GM23338 (cell line): ENCODE measurements at regions not wholly inside any gene's neighbourhood (a gene's known extent, or its start where the extent isn't known, plus 50 kb on each side); places are given as distances from the start of the nearest gene placed in this dataset.

Experiments used
- ATAC-seq: fragments of 200-7000 bp; cut with Tn5 transposase; 3 replicates; pipeline ENCODE4 v1.9.1; 2020
- DNase-seq: peaks from one replicate; pipeline ENCODE4 v3.0.0-alpha.2; 2015; ENCODE audit warnings: low spot score
- H2AFZ ChIP-seq: fragments of 200-600 bp; sonication (generic); 2 replicates; pipeline ENCODE4 v1.8.0; 2016; ENCODE audit warnings: antibody characterized with exemption, mild to moderate bottlenecking, moderate library complexity
- H3F3A ChIP-seq: fragments of 200-600 bp; sonication (generic); replicated peaks from 2 replicates; pipeline ENCODE4 v1.8.0; 2017; ENCODE audit warnings: antibody characterized with exemption, mixed run types, low read depth
- H3K27ac ChIP-seq: fragments of 200-600 bp; sonication (generic); 2 replicates; pipeline ENCODE4 v1.6.1; 2016; ENCODE audit warnings: low read depth
- H3K27me3 ChIP-seq: fragments of 200-600 bp; sonication (generic); 2 replicates; pipeline ENCODE4 v1.8.0; 2016; ENCODE audit warnings: mild to moderate bottlenecking, mixed run types, moderate library complexity; ENCODE audit not compliant: insufficient read depth
- H3K36me3 ChIP-seq: fragments of 200-600 bp; sonication (generic); 2 replicates; pipeline ENCODE4 v1.8.0; 2016; ENCODE audit warnings: mild to moderate bottlenecking; ENCODE audit not compliant: insufficient read depth
- H3K4me1 ChIP-seq: fragments of 200-600 bp; sonication (generic); 2 replicates; pipeline ENCODE4 v1.8.0; 2016; ENCODE audit warnings: mild to moderate bottlenecking, moderate library complexity; ENCODE audit not compliant: insufficient read depth
- H3K4me2 ChIP-seq: fragments of 200-600 bp; sonication (generic); 2 replicates; pipeline ENCODE4 v1.7.1; 2017; ENCODE audit warnings: mixed run types
- H3K4me3 ChIP-seq: fragments of 200-600 bp; sonication (generic); 2 replicates; pipeline ENCODE4 v1.6.1; 2016; ENCODE audit warnings: mixed run types
- H3K79me2 ChIP-seq: fragments of 200-600 bp; sonication (generic); replicated peaks from 2 replicates; pipeline ENCODE4 v1.8.0; 2017; ENCODE audit warnings: mild to moderate bottlenecking; ENCODE audit not compliant: insufficient read depth
- H3K9me2 ChIP-seq: fragments of 200-600 bp; sonication (generic); 2 replicates; pipeline ENCODE4 v1.8.0; 2017; ENCODE audit not compliant: insufficient read depth
- H4K20me1 ChIP-seq: fragments of 200-600 bp; sonication (generic); replicated peaks from 2 replicates; pipeline ENCODE4 v1.8.0; 2017; ENCODE audit warnings: mild to moderate bottlenecking; ENCODE audit not compliant: insufficient read depth
- H3K27ac Mint-ChIP-seq: 2 replicates; pipeline ENCODE4 v1.8.0; 2020; ENCODE audit warnings: inconsistent platforms, mild to moderate bottlenecking, moderate library complexity, mixed read lengths
- H3K27me3 Mint-ChIP-seq: 3 replicates; pipeline ENCODE4 v1.8.0; 2022; ENCODE audit warnings: low read depth, mild to moderate bottlenecking, moderate library complexity, mixed read lengths, inconsistent platforms; ENCODE audit not compliant: insufficient read depth, poor library complexity
- H3K36me3 Mint-ChIP-seq: 3 replicates; pipeline ENCODE4 v1.8.0; 2021; ENCODE audit warnings: low read depth, mild to moderate bottlenecking, inconsistent platforms, moderate library complexity, mixed read lengths
- H3K4me1 Mint-ChIP-seq: 3 replicates; pipeline ENCODE4 v1.8.0; 2020; ENCODE audit warnings: mild to moderate bottlenecking, inconsistent platforms, mixed read lengths
- H3K4me3 Mint-ChIP-seq: 3 replicates; pipeline ENCODE4 v1.8.0; 2021; ENCODE audit warnings: moderate library complexity, mild to moderate bottlenecking, inconsistent platforms, mixed read lengths
- H3K9me3 Mint-ChIP-seq: 3 replicates; pipeline ENCODE4 v1.8.0; 2020; ENCODE audit warnings: moderate library complexity, mild to moderate bottlenecking, inconsistent platforms, mixed read lengths
- CREB1 ChIP-seq: fragments of 250-450 bp; sonication (Bioruptor Pico); IDR thresholded peaks from 2 replicates; pipeline ENCODE4 v1.5.0; 2020; ENCODE audit warnings: low read depth, mild to moderate bottlenecking, moderate library complexity
- EZH2phosphoT487 ChIP-seq: fragments of 200-600 bp; sonication (generic); IDR thresholded peaks from one replicate; pipeline ENCODE4 v1.8.1; 2018; ENCODE audit warnings: antibody characterized with exemption; ENCODE audit not compliant: unreplicated experiment
- JUNB ChIP-seq: IDR thresholded peaks from one replicate; pipeline ENCODE4 v1.6.1; 2016; ENCODE audit warnings: antibody characterized with exemption; ENCODE audit not compliant: unreplicated experiment
- NANOG ChIP-seq: IDR thresholded peaks from 2 replicates; pipeline ENCODE4 v1.6.1; 2016; ENCODE audit warnings: antibody characterized with exemption, borderline replicate concordance
- POLR2AphosphoS5 ChIP-seq: IDR thresholded peaks from 2 replicates; pipeline ENCODE4 v1.6.1; 2016; ENCODE audit warnings: antibody characterized with exemption, low read depth
- STAT1 ChIP-seq: IDR thresholded peaks from one replicate; pipeline ENCODE4 v1.6.1; 2016; ENCODE audit warnings: antibody characterized with exemption; ENCODE audit not compliant: unreplicated experiment
- ZNF114 ChIP-seq: fragments of 250-450 bp; sonication (Bioruptor Pico); IDR thresholded peaks from 2 replicates; pipeline ENCODE4 v1.5.0; 2020; ENCODE audit warnings: mild to moderate bottlenecking, moderate library complexity
- ZNF331 ChIP-seq: fragments of 250-450 bp; sonication (Bioruptor Pico); IDR thresholded peaks from 2 replicates; pipeline ENCODE4 v1.5.0; 2020; ENCODE audit warnings: low read depth, mild to moderate bottlenecking, moderate library complexity
- TF ChIP-seq, protein P1 (sequence below): IDR thresholded peaks from one replicate; pipeline ENCODE4 v1.6.1; 2018; ENCODE audit warnings: antibody characterized with exemption; ENCODE audit not compliant: unreplicated experiment
- TF ChIP-seq, protein P2 (sequence below): IDR thresholded peaks from 2 replicates; pipeline ENCODE4 v1.6.1; 2016; ENCODE audit warnings: antibody characterized with exemption
- TF ChIP-seq, protein P3 (sequence below), 2 experiments: fragments of 200-600 bp in 1 of 2; sonication (generic) in 1 of 2; conservative IDR thresholded peaks; 2 replicates each; pipeline versions ENCODE4 v1.5.1 to v1.6.1; 2016 to 2017; ENCODE audit warnings: antibody characterized with exemption in 2 of 2, low read depth in 2 of 2, mild to moderate bottlenecking in 2 of 2, moderate library complexity in 1 of 2

DNA sequence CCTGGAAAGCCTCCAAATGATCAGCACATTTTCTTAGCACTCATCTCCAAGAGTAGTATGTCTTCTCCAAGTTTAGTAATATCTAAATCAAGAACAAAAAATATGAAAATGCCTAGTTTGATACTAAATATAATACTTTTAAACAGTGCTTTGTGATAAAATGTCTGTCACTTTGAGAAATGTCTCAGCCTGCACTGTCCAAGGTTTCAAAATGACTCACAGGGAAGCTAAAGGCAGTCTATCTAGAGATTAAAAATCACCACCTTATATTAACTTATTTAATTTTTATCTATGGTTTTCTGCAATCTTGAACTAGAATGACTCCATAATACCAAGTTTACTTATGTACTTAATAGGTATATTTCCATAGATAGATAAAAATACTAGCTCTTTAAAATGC lies 633.0 kb upstream of the C9orf72 start (continued):
- TF ChIP-seq, protein P1, sequence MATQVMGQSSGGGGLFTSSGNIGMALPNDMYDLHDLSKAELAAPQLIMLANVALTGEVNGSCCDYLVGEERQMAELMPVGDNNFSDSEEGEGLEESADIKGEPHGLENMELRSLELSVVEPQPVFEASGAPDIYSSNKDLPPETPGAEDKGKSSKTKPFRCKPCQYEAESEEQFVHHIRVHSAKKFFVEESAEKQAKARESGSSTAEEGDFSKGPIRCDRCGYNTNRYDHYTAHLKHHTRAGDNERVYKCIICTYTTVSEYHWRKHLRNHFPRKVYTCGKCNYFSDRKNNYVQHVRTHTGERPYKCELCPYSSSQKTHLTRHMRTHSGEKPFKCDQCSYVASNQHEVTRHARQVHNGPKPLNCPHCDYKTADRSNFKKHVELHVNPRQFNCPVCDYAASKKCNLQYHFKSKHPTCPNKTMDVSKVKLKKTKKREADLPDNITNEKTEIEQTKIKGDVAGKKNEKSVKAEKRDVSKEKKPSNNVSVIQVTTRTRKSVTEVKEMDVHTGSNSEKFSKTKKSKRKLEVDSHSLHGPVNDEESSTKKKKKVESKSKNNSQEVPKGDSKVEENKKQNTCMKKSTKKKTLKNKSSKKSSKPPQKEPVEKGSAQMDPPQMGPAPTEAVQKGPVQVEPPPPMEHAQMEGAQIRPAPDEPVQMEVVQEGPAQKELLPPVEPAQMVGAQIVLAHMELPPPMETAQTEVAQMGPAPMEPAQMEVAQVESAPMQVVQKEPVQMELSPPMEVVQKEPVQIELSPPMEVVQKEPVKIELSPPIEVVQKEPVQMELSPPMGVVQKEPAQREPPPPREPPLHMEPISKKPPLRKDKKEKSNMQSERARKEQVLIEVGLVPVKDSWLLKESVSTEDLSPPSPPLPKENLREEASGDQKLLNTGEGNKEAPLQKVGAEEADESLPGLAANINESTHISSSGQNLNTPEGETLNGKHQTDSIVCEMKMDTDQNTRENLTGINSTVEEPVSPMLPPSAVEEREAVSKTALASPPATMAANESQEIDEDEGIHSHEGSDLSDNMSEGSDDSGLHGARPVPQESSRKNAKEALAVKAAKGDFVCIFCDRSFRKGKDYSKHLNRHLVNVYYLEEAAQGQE: no peak
- TF ChIP-seq JUNB: no peak
- TF ChIP-seq POLR2AphosphoS5: no peak
- no peak for TF ChIP-seq ZNF114 (CRISPR knock-in tag)
- TF ChIP-seq NANOG: no peak
- TF ChIP-seq CREB1: no peak

DNA sequence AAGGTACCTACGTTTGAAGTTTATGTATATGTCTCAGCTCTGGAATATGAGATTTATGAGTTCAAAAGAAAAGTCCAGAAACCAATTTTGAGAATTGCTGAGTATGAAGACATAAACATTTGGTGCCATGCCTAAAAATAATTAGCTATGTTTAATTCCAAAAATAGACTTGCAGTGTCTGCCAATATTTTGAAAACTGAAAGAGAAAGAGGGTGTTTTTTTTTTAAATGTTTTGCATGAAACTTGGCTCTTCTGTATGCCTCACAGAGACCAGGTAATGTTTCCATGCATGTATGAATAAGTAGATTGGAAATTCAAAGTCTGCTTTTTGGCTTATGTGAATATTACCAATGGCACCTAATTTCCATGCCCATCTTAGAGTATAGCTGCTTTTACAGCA lies 634.4 kb upstream of the C9orf72 start:
- no peaks in the 10 kb centered on the region for H4K20me1 ChIP-seq
- H3K27me3 Mint-ChIP-seq: no peaks in the 10 kb centered on the region
- no peaks in the 10 kb centered on the region for H3K9me3 Mint-ChIP-seq
- H3K9me2 ChIP-seq: no peaks in the 10 kb centered on the region
- H3K4me1 Mint-ChIP-seq: peaks cover 5% of the 10 kb centered on the region
- H3K27ac ChIP-seq: no peak overlapping the region
- H3K4me3 ChIP-seq: no peak overlapping the region
- no peak overlapping the region for H3K4me2 ChIP-seq
- no peak overlapping the region for H2AFZ ChIP-seq
- H3K4me3 Mint-ChIP-seq: no peak overlapping the region
- DNase-seq (no peak), ATAC-seq (no peak)
- no peak overlapping the region for H3K27ac Mint-ChIP-seq
- H3K79me2 ChIP-seq: no peaks in the 10 kb centered on the region
- H3K36me3 ChIP-seq: no peaks in the 10 kb centered on the region
- no peaks in the 10 kb centered on the region for H3K36me3 Mint-ChIP-seq
- H3F3A ChIP-seq: no peaks in the 10 kb centered on the region
- H3K4me1 ChIP-seq: no peaks in the 10 kb centered on the region
- H3K27me3 ChIP-seq: no peaks in the 10 kb centered on the region
- TF ChIP-seq STAT1 (no peak), POLR2AphosphoS5 (no peak), CREB1 (no peak), ZNF114 (CRISPR knock-in tag) (no peak), EZH2phosphoT487 (no peak), NANOG (no peak), JUNB (no peak), ZNF331 (CRISPR knock-in tag) (no peak)
- TF ChIP-seq, protein P1: no peak
- TF ChIP-seq, protein P2, sequence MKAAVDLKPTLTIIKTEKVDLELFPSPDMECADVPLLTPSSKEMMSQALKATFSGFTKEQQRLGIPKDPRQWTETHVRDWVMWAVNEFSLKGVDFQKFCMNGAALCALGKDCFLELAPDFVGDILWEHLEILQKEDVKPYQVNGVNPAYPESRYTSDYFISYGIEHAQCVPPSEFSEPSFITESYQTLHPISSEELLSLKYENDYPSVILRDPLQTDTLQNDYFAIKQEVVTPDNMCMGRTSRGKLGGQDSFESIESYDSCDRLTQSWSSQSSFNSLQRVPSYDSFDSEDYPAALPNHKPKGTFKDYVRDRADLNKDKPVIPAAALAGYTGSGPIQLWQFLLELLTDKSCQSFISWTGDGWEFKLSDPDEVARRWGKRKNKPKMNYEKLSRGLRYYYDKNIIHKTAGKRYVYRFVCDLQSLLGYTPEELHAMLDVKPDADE: no peak
- TF ChIP-seq, protein P3, sequence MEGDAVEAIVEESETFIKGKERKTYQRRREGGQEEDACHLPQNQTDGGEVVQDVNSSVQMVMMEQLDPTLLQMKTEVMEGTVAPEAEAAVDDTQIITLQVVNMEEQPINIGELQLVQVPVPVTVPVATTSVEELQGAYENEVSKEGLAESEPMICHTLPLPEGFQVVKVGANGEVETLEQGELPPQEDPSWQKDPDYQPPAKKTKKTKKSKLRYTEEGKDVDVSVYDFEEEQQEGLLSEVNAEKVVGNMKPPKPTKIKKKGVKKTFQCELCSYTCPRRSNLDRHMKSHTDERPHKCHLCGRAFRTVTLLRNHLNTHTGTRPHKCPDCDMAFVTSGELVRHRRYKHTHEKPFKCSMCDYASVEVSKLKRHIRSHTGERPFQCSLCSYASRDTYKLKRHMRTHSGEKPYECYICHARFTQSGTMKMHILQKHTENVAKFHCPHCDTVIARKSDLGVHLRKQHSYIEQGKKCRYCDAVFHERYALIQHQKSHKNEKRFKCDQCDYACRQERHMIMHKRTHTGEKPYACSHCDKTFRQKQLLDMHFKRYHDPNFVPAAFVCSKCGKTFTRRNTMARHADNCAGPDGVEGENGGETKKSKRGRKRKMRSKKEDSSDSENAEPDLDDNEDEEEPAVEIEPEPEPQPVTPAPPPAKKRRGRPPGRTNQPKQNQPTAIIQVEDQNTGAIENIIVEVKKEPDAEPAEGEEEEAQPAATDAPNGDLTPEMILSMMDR (conservative IDR thresholded peaks at IDR 0.05; ENCODE audit: low read depth in 2 of 2): no peak
